Activated CD4-positive, alpha-beta memory T cell treated with anti-CD3 and anti-CD28 coated beads for 36 hours (primary cell): ENCODE measurements at regions not wholly inside any gene's neighbourhood (a gene's known extent, or its start where the extent isn't known, plus 50 kb on each side); places are given as distances from the start of the nearest gene placed in this dataset.
A peak's percentile ranks its signal among the peaks of the same experiment; 100 is the strongest.

Experiments used
- CTCF ChIA-PET: fragments of 350-600 bp; sonication (Branson Sonifier 250); formaldehyde crosslinking; loops from one replicate; lab custom pipeline; 2021; ENCODE audit warnings: antibody characterized with exemption, inconsistent platforms; lab: Charles Lee
- POLR2A ChIA-PET: fragments of 350-600 bp; sonication (Branson Sonifier 250); formaldehyde crosslinking; loops from one replicate; lab custom pipeline; 2021; ENCODE audit warnings: antibody characterized with exemption; lab: Charles Lee
- DNase-seq: peaks from one replicate; pipeline ENCODE4 v3.0.0-alpha.2; 2020
- H3K27ac Mint-ChIP-seq: one replicate; pipeline ENCODE4 v1.8.0; 2021; ENCODE audit warnings: mixed read lengths
- H3K27me3 Mint-ChIP-seq: one replicate; pipeline ENCODE4 v1.8.0; 2021; ENCODE audit warnings: mixed read lengths
- H3K36me3 Mint-ChIP-seq: one replicate; pipeline ENCODE4 v1.8.0; 2021; ENCODE audit warnings: mixed read lengths
- H3K4me1 Mint-ChIP-seq: one replicate; pipeline ENCODE4 v1.8.0; 2021; ENCODE audit warnings: low read depth, mixed read lengths
- H3K4me3 Mint-ChIP-seq: one replicate; pipeline ENCODE4 v1.8.0; 2021; ENCODE audit warnings: mild to moderate bottlenecking, mixed read lengths
- H3K9me3 Mint-ChIP-seq: one replicate; pipeline ENCODE4 v1.8.0; 2021; ENCODE audit warnings: mixed read lengths
- intact Hi-C: fragments of 100-400 bp; cut with micrococcal nuclease; formaldehyde crosslinking; loops from one replicate; pipeline ENCODE4 v1.15.1; 2023

- Mint-ChIP-seq H3K4me1 (no peaks in the 10 kb centered on the region), H3K27me3 (no peaks in the 10 kb centered on the region), H3K36me3 (no peaks in the 10 kb centered on the region), H3K27ac (no peak overlapping the region), H3K9me3 (peaks cover 4% of the 10 kb centered on the region), H3K4me3 (no peak overlapping the region)
- POLR2A ChIA-PET: no interaction called here
- no peak for DNase-seq
- CTCF ChIA-PET: no interaction called here
- intact Hi-C loops: no loop called here
Measured at GRCh38 chr15:98485451-98485850, 162.9 kb upstream of the IGF1R start.

- intact Hi-C loops: no loop called here
- no peak for DNase-seq
- Mint-ChIP-seq H3K36me3 (no peaks in the 10 kb centered on the region), H3K9me3 (peaks cover 10% of the 10 kb centered on the region), H3K4me3 (no peak overlapping the region), H3K27me3 (peaks cover 4% of the 10 kb centered on the region), H3K27ac (no peak overlapping the region), H3K4me1 (no peaks in the 10 kb centered on the region)
- ChIA-PET CTCF (no interaction called here), POLR2A (no interaction called here)
Measured at GRCh38 chr15:98493966-98494511, 154.3 kb upstream of the IGF1R start.

- no peak for DNase-seq
- Mint-ChIP-seq H3K9me3 (peaks cover 11% of the 10 kb centered on the region), H3K4me1 (no peaks in the 10 kb centered on the region), H3K27me3 (peaks cover 37% of the 10 kb centered on the region), H3K27ac (no peak overlapping the region), H3K36me3 (peaks cover 1% of the 10 kb centered on the region), H3K4me3 (no peak overlapping the region)
- POLR2A ChIA-PET: no interaction called here
- CTCF ChIA-PET: interaction anchor here (1.2 to 2.4 kb wide), 2 partner anchors 17 to 19 kb away, joined by 3 to 5 read pairs; no protein-coding TSS in a partner anchor
- intact Hi-C loops: no loop called here
Measured at GRCh38 chr15:98501192-98501591, 147.1 kb upstream of the IGF1R start.

- DNase-seq: no peak
- Mint-ChIP-seq H3K27ac (no peak overlapping the region), H3K9me3 (peaks cover 11% of the 10 kb centered on the region), H3K27me3 (peaks cover 39% of the 10 kb centered on the region), H3K4me1 (no peaks in the 10 kb centered on the region), H3K4me3 (no peak overlapping the region), H3K36me3 (peaks cover 1% of the 10 kb centered on the region)
- intact Hi-C loops: no loop called here
- POLR2A ChIA-PET: no interaction called here
- CTCF ChIA-PET: interaction anchor here (1.2 to 2.4 kb wide), 2 partner anchors 17 to 18 kb away, joined by 3 to 5 read pairs; no protein-coding TSS in a partner anchor
Measured at GRCh38 chr15:98501632-98502031, 146.7 kb upstream of the IGF1R start.

GRCh38 chr15:98503970-98504369 is 144.4 kb upstream of the IGF1R start:
- intact Hi-C loops: no loop called here
- DNase-seq: no peak
- H3K36me3 Mint-ChIP-seq: peaks cover 1% of the 10 kb centered on the region
- CTCF ChIA-PET: no interaction called here
- no peaks in the 10 kb centered on the region for H3K4me1 Mint-ChIP-seq
- H3K9me3 Mint-ChIP-seq: peaks cover 9% of the 10 kb centered on the region
- POLR2A ChIA-PET: no interaction called here
- H3K27me3 Mint-ChIP-seq: peaks cover 44% of the 10 kb centered on the region
- H3K27ac Mint-ChIP-seq: no peak overlapping the region
- no peak overlapping the region for H3K4me3 Mint-ChIP-seq

- H3K27me3 Mint-ChIP-seq: peaks cover 39% of the 10 kb centered on the region
- ChIA-PET POLR2A (no interaction called here), CTCF (no interaction called here)
- DNase-seq: no peak
- intact Hi-C loops: no loop called here
- H3K9me3 Mint-ChIP-seq: no peaks in the 10 kb centered on the region
- no peaks in the 10 kb centered on the region for H3K36me3 Mint-ChIP-seq
- H3K27ac Mint-ChIP-seq: no peak overlapping the region
- no peak overlapping the region for H3K4me3 Mint-ChIP-seq
- no peaks in the 10 kb centered on the region for H3K4me1 Mint-ChIP-seq
Measured at GRCh38 chr15:98504998-98505397, 143.3 kb upstream of the IGF1R start.

DNA sequence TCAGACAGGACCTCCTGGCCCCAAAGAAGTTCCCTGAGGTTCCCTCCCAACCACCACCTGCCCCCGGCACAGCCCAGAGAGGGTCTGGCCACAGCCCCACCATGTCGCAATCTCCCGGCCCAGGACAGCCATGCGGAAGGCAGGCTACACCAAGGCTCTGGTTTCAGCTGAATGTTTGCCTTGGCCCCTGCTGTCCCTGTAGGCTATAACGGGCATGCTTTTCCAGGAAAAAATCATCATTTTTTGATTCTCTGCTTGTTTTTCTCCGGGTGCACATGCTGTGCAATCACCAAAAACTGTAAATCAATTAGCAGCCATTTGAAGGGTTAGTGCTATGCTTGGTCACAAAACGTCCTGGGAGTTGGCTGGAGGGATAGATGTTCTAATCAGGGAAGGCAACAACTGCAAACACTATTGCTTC is 142.7 kb upstream of the IGF1R start:
- H3K36me3 Mint-ChIP-seq: no peaks in the 10 kb centered on the region
- H3K27me3 Mint-ChIP-seq: peaks cover 39% of the 10 kb centered on the region
- H3K27ac Mint-ChIP-seq: no peak overlapping the region
- ChIA-PET CTCF (no interaction called here), POLR2A (no interaction called here)
- no peaks in the 10 kb centered on the region for H3K9me3 Mint-ChIP-seq
- no peak overlapping the region for H3K4me3 Mint-ChIP-seq
- H3K4me1 Mint-ChIP-seq: no peaks in the 10 kb centered on the region
- intact Hi-C loops: no loop called here
- no peak for DNase-seq

DNA sequence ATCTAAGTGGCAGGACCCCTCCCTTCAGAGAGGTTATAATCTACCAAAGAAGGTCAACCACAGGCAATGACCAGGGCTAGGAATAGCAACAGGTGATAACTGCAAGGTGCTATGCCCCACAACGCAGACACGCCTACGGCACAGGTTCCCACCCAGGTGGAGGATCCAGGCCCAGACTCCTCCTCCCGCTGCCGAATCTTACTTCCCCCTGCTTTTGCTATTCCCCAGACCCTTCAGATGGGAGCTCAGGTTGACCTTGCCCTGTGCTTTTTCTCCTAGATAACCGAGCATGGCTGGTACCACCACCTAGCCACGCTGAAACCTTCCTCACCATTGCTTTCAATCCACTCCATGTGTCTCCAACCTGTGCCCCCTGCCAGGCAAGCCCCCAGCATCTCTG is 142.2 kb upstream of the IGF1R start:
- POLR2A ChIA-PET: no interaction called here
- Mint-ChIP-seq H3K9me3 (no peaks in the 10 kb centered on the region), H3K36me3 (no peaks in the 10 kb centered on the region), H3K27ac (no peak overlapping the region), H3K4me1 (no peaks in the 10 kb centered on the region), H3K4me3 (no peak overlapping the region), H3K27me3 (peaks cover 39% of the 10 kb centered on the region)
- no peak for DNase-seq
- intact Hi-C loops: no loop called here
- CTCF ChIA-PET: no interaction called here

- CTCF ChIA-PET: no interaction called here
- Mint-ChIP-seq H3K9me3 (no peaks in the 10 kb centered on the region), H3K27ac (no peak overlapping the region), H3K4me3 (no peak overlapping the region), H3K4me1 (no peaks in the 10 kb centered on the region), H3K27me3 (peaks cover 38% of the 10 kb centered on the region), H3K36me3 (no peaks in the 10 kb centered on the region)
- POLR2A ChIA-PET: no interaction called here
- intact Hi-C loops: no loop called here
- no peak for DNase-seq
Measured at GRCh38 chr15:98506711-98507110, 141.6 kb upstream of the IGF1R start.

DNA sequence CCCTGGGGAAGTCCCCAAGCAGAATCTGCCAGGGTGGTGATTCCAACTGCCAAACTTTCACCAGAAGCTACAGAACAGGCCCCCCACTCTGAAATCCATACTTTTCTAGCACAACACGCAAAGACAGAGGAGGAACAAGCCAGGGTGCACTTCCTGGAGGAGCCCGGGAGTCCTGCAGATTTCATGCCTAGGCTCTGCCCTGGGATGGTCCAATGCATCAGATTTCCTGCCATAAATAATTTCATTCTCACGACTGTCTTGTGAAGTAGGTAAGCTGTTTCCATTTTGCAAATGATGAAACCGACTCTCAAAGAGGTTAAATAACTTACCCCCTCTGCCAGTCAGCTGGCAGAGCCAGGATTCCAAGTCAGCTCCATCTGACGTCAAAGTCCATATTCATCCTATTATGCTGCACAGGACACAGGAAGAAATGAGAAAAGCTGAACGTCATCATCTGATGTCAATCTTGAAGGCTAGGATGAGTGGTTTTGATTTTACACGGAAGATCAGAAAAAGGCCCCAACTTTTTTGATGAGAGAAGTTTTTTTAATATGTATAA is 134.8 kb upstream of the IGF1R start:
- peaks cover 5% of the 10 kb centered on the region for H3K27me3 Mint-ChIP-seq
- ChIA-PET POLR2A (interaction anchor here (0.6 kb wide), 1 partner anchor 523 kb away, joined by 3 read pairs; no protein-coding TSS in a partner anchor), CTCF (no interaction called here)
- H3K9me3 Mint-ChIP-seq: no peaks in the 10 kb centered on the region
- no peaks in the 10 kb centered on the region for H3K36me3 Mint-ChIP-seq
- no peak overlapping the region for H3K4me3 Mint-ChIP-seq
- no peaks in the 10 kb centered on the region for H3K4me1 Mint-ChIP-seq
- intact Hi-C loops: loop anchor here (10.0 kb wide), 1 partner anchor 261 kb away; no protein-coding TSS in a partner anchor
- no peak for DNase-seq
- H3K27ac Mint-ChIP-seq: no peak overlapping the region

GRCh38 chr15:98514034-98514622 is 134.2 kb upstream of the IGF1R start:
- no peak for DNase-seq
- CTCF ChIA-PET: interaction anchor here (0.8 kb wide), 1 partner anchor 563 kb away, joined by 4 read pairs; no protein-coding TSS in a partner anchor
- Mint-ChIP-seq H3K4me3 (no peak overlapping the region), H3K27ac (no peak overlapping the region), H3K4me1 (peaks cover 2% of the 10 kb centered on the region), H3K36me3 (no peaks in the 10 kb centered on the region), H3K9me3 (no peaks in the 10 kb centered on the region), H3K27me3 (peaks cover 3% of the 10 kb centered on the region)
- intact Hi-C loops: loop anchor here (10.0 kb wide), 1 partner anchor 261 kb away; no protein-coding TSS in a partner anchor
- POLR2A ChIA-PET: no interaction called here

- no peaks in the 10 kb centered on the region for H3K36me3 Mint-ChIP-seq
- ChIA-PET POLR2A (interaction anchor here (0.6 to 1.3 kb wide), 3 partner anchors 9 to 332 kb away, joined by 3 to 4 read pairs (median 3); no protein-coding TSS in a partner anchor), CTCF (interaction anchor here (0.6 to 6.0 kb wide), 36 partner anchors 9 to 558 kb away, joined by 3 to 114 read pairs (median 5); partner anchors contain the start of gene IGF1R)
- H3K9me3 Mint-ChIP-seq: no peaks in the 10 kb centered on the region
- H3K27ac Mint-ChIP-seq: no peak overlapping the region
- H3K27me3 Mint-ChIP-seq: peaks cover 4% of the 10 kb centered on the region
- H3K4me3 Mint-ChIP-seq: no peak overlapping the region
- H3K4me1 Mint-ChIP-seq: peaks cover 4% of the 10 kb centered on the region
- DNase-seq: peak; percentile 56
- intact Hi-C loops: loop anchor here (1.0 to 10.0 kb wide), 4 partner anchors 128 to 558 kb away; no protein-coding TSS in a partner anchor
Measured at GRCh38 chr15:98518823-98519561, 129.3 kb upstream of the IGF1R start.
